ENCODE measurements at regions not wholly inside any gene's neighbourhood (a gene's known extent, or its start where the extent isn't known, plus 50 kb on each side); places are given as distances from the start of the nearest gene placed in this dataset.

- H3K27ac ChIP-seq: no peak overlapping the region
- TF ChIP-seq CTCF (IDR thresholded peaks at IDR 0.05) (no peak), ZFX (IDR thresholded peaks at IDR 0.05; ENCODE audit: borderline replicate concordance) (no peak)
Observed at GRCh38 chr6:141163107-141163506, 969.6 kb upstream of the GJE1 start.

- TF ChIP-seq CTCF (IDR thresholded peaks at IDR 0.05) (no peak), ZFX (IDR thresholded peaks at IDR 0.05; ENCODE audit: borderline replicate concordance) (no peak)
- H3K27ac ChIP-seq: no peak overlapping the region
Observed at GRCh38 chr6:141158740-141159139, 974.0 kb upstream of the GJE1 start.

- no peak overlapping the region for H3K27ac ChIP-seq
Observed at GRCh38 chr6:141153563-141153962, 979.2 kb upstream of the GJE1 start.

GRCh38 chr6:141152951-141153350 is 979.8 kb upstream of the GJE1 start:
- H3K27ac ChIP-seq: no peak overlapping the region
- no peak for TF ChIP-seq CTCF (IDR thresholded peaks at IDR 0.05)
- TF ChIP-seq ZFX (IDR thresholded peaks at IDR 0.05; ENCODE audit: borderline replicate concordance): no peak

More at GRCh38 chr6:141153563-141153962, 979.2 kb upstream of the GJE1 start:
- TF ChIP-seq ZFX (IDR thresholded peaks at IDR 0.05; ENCODE audit: borderline replicate concordance): no peak
- no peak for TF ChIP-seq CTCF (IDR thresholded peaks at IDR 0.05)

GRCh38 chr6:141151710-141152417 is 980.9 kb upstream of the GJE1 start:
- TF ChIP-seq ZFX (IDR thresholded peaks at IDR 0.05; ENCODE audit: borderline replicate concordance): no peak
- no peak overlapping the region for H3K27ac ChIP-seq

GRCh38 chr6:141141870-141142269 is 990.9 kb upstream of the GJE1 start:
- TF ChIP-seq ZFX (IDR thresholded peaks at IDR 0.05; ENCODE audit: borderline replicate concordance) (no peak), CTCF (IDR thresholded peaks at IDR 0.05) (no peak)
- H3K27ac ChIP-seq: no peak overlapping the region

GRCh38 chr6:141140905-141141304 is 991.8 kb upstream of the GJE1 start:
- H3K27ac ChIP-seq: no peak overlapping the region
- TF ChIP-seq CTCF (IDR thresholded peaks at IDR 0.05) (no peak), ZFX (IDR thresholded peaks at IDR 0.05; ENCODE audit: borderline replicate concordance) (no peak)

GRCh38 chr6:141139461-141139860 is 993.3 kb upstream of the GJE1 start:
- no peak overlapping the region for H3K27ac ChIP-seq
- no peak for TF ChIP-seq CTCF (IDR thresholded peaks at IDR 0.05)
- TF ChIP-seq ZFX (IDR thresholded peaks at IDR 0.05; ENCODE audit: borderline replicate concordance): no peak
